LHCN-M2 (cell line): ENCODE measurements at regions not wholly inside any gene's neighbourhood (a gene's known extent, or its start where the extent isn't known, plus 50 kb on each side); places are given as distances from the start of the nearest gene placed in this dataset.

Experiments
- DNase-seq: peaks from one replicate; pipeline ENCODE4 v3.0.0-alpha.2; 2012; ENCODE audit warnings: low read depth

GRCh38 chr21:17002594-17003257 is 510.1 kb upstream of the CXADR start:
- DNase-seq: peak; percentile 2

GRCh38 chr21:17003258-17003615 is 509.6 kb upstream of the CXADR start:
- DNase-seq: peak; percentile 47

GRCh38 chr21:17003763-17004373 is 509.0 kb upstream of the CXADR start:
- peak; percentile 64 for DNase-seq

DNA sequence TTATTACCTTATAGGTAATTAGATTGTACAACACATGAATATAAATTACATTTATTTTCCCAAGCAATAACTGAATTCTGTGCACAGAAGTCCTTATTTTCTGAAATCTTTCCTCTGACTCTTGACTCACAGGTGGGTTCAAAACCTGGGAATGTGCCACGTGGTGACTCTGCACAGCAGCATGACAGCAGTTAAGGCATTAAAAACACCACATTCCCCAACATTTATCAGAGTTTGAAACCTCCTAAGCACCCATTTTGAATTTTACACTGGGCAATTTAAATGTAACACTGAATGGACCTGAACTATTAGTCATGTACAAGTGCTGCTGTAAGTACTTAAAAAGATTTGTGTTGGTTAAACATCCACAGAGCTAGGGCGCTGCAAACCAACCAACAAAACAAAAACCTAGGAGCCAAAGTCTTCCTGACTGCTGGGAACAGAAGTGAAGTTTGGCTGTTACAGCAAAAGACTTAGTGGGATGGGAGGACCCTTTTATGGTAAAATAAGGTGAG is 480.6 kb upstream of the CXADR start:
- no peak for DNase-seq

DNA sequence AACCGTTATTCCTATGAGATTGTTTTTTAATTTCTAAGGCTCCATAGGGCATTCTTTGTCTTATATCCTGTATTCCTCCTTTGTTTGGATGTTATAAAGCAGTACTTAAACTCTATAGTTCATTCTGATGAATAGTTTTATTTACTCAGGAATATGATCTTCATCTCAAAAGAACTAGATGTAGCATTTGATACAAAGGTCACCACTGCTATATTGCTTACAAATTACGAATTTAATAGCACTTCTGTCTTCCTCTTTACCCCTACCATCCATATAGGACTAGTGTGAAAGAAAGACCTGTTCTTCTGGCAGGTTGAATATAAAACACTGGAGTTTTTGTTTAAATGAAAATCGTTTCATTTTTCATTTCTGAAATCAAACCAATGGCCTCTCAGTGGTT is 468.1 kb upstream of the CXADR start:
- DNase-seq: no peak

GRCh38 chr21:17045214-17045853 is 467.5 kb upstream of the CXADR start:
- DNase-seq: peak; percentile 41

DNA sequence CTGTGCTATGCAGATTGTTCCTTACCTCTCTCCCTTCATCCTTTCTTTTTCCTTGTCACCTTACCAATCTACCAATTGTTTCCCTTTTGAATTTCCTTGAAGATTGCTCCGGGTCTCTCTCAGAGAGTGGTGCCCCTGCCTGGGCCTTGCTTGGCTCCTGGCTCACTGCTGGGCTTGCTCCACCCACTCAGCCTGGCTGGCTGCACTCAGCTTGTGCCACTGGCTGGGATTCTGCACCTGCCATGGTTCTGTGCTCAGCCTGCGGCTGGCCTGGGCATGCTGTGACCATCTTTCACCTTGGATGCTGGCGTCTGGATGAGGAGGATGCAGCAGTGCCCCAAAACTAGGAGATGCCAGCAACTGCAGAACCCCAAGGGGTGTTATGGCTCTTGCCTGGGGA is 463.9 kb upstream of the CXADR start:
- no peak for DNase-seq

DNA sequence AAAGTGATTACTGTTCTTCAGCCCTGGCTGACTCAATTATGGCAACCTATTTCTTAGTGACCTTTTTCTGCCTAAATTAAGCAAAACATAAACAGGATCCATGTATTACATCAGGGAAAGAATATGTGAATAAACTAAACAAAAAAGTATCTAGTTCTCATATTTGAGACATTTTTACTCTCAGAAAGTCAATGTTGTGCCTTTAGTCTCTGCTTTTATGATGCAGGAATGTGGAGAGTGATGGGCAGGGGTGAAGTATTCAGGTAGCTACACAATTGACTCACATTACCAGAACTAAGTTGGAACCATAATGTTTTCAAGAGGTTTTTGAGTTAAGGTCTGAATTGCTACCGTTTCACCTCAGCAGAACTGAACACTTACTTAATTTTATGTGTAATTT is 462.7 kb upstream of the CXADR start:
- no peak for DNase-seq

GRCh38 chr21:17050646-17051045 is 462.2 kb upstream of the CXADR start:
- no peak for DNase-seq

DNA sequence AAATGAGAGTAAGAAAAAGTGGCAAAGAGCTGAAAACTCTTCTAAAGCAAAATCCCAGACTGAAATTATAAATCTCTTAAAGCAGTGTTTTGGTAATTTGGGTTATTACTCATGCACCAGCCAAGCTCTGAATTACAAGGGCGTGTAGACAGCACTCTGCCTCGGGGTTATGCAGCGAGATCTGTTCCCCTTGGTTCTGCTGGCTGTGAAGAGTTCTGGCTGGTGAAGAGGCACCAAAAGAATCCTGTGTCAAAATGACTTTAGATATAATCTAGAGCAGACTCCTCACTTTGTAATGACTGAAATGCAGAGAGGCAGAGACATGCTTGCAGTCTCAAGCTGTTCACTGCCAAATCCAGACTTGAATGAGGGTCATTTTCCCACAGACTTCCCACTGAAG is 461.8 kb upstream of the CXADR start:
- DNase-seq: no peak

DNA sequence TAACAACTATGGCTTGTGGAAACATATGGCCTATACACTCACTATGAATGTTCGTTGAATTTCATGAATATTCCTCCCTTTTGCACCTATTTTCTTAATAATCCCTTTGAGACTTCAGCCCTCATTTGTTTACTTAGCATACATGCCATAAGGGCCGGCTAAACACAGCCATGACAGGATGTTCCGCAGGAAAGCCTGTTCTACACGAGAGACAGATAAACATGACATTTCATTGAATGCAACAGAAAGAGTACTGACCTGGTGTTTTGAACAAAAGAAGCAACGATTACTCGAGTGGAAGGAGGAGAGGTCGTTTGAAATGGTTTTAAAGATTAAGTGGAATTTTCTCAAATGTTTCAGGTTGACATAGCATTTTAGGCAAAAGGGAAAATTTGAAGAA is 459.5 kb upstream of the CXADR start:
- no peak for DNase-seq

DNA sequence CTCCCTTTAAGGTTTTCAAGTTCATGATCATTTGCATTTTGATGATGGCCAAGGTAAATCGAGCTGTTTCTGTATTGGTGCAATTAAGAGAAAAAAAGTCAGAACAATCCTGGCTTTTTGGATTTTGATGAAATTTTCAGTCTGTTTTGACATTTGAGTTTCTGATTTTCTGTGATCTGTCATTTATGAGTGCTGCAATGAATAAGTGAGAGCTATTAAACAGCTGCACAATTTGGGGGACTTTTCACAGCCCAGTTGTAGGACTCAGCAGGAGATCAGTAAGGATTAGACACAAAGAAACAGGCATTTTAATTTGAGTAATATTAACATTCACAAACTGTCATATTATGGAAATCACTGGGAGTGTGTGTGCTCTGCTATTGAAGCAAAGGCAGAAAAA is 452.9 kb upstream of the CXADR start:
- DNase-seq: no peak

GRCh38 chr21:17066006-17066405 is 446.8 kb upstream of the CXADR start:
- no peak for DNase-seq

- no peak for DNase-seq
Observed at GRCh38 chr21:17071093-17071492, 441.8 kb upstream of the CXADR start.

GRCh38 chr21:17081193-17081592 is 431.6 kb upstream of the CXADR start:
- DNase-seq: no peak

GRCh38 chr21:17082843-17083483 is 429.9 kb upstream of the CXADR start:
- no peak for DNase-seq

- DNase-seq: no peak
Observed at GRCh38 chr21:17085707-17086106, 427.1 kb upstream of the CXADR start.

DNA sequence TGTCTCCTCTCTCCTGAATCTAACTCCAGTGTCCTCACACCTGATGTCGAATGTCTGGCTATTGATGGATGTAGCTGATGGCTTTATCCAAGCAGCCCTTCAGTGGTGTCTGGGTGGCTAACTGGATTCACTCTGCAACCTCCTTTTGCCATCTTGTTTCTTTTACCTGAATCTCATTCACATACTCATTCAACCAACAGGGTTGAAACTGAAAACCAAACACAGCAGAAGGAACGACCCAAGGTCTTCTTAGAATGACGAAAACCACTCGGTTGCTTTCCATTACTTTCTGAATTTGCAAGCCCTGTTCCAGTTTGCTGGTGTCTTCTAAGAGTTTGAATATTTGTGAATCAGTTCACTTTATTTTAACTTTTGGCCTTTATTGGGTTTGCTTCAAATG is 424.3 kb upstream of the CXADR start:
- DNase-seq: no peak

GRCh38 chr21:17089091-17089491 is 423.8 kb upstream of the CXADR start:
- DNase-seq: no peak

- DNase-seq: no peak
Observed at GRCh38 chr21:17101696-17102095, 411.1 kb upstream of the CXADR start.

GRCh38 chr21:17105932-17106331 is 406.9 kb upstream of the CXADR start:
- no peak for DNase-seq

GRCh38 chr21:17114045-17114444 is 398.8 kb upstream of the CXADR start:
- DNase-seq: no peak
